ENCODE measurements at regions not wholly inside any gene's neighbourhood (a gene's known extent, or its start where the extent isn't known, plus 50 kb on each side); places are given as distances from the start of the nearest gene placed in this dataset.

DNA sequence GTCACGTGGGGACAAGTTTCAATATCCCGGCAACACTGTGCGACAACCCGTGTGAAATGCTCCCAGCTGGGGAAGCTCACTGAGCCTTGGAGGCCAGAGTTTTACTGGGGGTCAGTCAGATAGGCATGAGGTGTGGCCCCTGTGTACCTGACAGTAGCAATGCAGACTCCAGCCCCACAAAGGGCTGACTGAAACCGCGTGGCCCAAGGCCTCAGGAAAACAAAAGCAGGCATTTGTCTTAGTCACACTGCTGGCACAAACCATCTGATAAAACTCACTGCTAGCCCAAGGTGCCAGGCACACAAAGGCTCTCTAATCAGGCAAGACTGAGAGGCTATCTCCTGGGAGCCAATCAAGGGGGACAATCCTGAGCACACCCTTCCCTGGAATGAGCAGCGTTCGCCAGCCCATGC lies 786.6 kb upstream of the RAB6C start:
- no peaks in the 10 kb centered on the region for H3K9me2 ChIP-seq (replicated peaks; ENCODE audit: insufficient read depth, low read length)
- no peak overlapping the region for H2AFZ ChIP-seq (ENCODE audit: low read length)
- H4K20me1 ChIP-seq (ENCODE audit: insufficient read depth, low read length): no peaks in the 10 kb centered on the region
- TF ChIP-seq EZH2phosphoT487 (IDR thresholded peaks at IDR 0.05; ENCODE audit: low read length): no peak
- TF ChIP-seq EZH2 (optimal IDR thresholded peaks at IDR 0.05; ENCODE audit: low read depth, low read length): no peak
- TF ChIP-seq, protein P1, sequence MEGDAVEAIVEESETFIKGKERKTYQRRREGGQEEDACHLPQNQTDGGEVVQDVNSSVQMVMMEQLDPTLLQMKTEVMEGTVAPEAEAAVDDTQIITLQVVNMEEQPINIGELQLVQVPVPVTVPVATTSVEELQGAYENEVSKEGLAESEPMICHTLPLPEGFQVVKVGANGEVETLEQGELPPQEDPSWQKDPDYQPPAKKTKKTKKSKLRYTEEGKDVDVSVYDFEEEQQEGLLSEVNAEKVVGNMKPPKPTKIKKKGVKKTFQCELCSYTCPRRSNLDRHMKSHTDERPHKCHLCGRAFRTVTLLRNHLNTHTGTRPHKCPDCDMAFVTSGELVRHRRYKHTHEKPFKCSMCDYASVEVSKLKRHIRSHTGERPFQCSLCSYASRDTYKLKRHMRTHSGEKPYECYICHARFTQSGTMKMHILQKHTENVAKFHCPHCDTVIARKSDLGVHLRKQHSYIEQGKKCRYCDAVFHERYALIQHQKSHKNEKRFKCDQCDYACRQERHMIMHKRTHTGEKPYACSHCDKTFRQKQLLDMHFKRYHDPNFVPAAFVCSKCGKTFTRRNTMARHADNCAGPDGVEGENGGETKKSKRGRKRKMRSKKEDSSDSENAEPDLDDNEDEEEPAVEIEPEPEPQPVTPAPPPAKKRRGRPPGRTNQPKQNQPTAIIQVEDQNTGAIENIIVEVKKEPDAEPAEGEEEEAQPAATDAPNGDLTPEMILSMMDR (IDR thresholded peaks at IDR 0.05; ENCODE audit: low read length): no peak
- H3K9me3 ChIP-seq (replicated peaks; ENCODE audit: insufficient read depth, low read length): no peaks in the 10 kb centered on the region
- H3K27ac ChIP-seq (ENCODE audit: low read length): no peak overlapping the region
- H3K9ac ChIP-seq (ENCODE audit: low read length): no peak overlapping the region
- no peaks in the 10 kb centered on the region for H3K4me1 ChIP-seq (ENCODE audit: low read length)
- H3K4me3 ChIP-seq (ENCODE audit: low read length): no peak overlapping the region
- no peak overlapping the region for H3K4me2 ChIP-seq (ENCODE audit: low read depth, low read length)
- no peak for DNase-seq
- no peaks in the 10 kb centered on the region for H3F3A ChIP-seq (ENCODE audit: insufficient read depth, low read length)
- H3K36me3 ChIP-seq (replicated peaks; ENCODE audit: insufficient read depth, low read length): no peaks in the 10 kb centered on the region
- H3K27me3 ChIP-seq (replicated peaks; ENCODE audit: insufficient read depth, low read length): no peaks in the 10 kb centered on the region
- H3K79me2 ChIP-seq (ENCODE audit: low read length): no peaks in the 10 kb centered on the region

DNA sequence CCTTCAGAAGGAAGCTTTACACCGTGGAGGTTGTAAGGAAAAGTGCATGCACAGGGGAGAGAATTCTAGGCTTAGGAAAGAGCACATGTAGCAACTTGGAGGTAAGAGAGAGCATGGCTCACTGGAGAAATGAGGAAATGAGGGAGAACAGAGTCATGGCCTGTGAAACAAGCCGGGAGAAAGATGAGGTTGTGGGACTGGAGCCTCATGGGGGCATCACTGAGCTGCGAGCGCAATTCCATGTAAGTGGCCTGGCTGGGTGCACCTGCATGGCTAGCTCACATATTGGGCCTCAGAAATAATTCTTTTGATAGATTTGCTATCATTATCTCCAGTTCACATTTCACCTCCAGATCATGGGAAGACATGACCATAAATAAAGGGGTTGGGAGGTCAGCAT lies 785.5 kb upstream of the RAB6C start:
- no peaks in the 10 kb centered on the region for H3K9me3 ChIP-seq (replicated peaks; ENCODE audit: insufficient read depth, low read length)
- DNase-seq: no peak

DNA sequence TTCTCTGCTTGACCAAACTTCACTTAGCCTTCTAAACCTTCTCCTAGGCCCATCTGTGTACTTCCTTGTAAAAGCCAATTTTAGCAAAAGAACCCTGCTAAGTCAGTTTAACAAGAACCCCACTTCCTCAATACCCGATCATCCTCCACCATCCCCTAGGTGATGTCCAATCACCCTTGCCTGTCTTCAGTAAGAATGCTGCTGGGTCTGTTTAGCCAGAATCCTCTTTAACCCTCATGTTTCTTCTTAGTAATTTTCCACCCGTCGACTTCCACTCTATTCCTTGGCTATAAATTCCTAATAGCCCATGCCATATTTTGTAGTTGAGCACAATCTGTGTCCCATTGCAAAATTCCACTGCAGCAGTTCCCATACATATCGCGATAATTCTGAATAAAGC lies 780.0 kb upstream of the RAB6C start:
- Histone ChIP-seq H3K36me3 (replicated peaks; ENCODE audit: insufficient read depth, low read length) (no peaks in the 10 kb centered on the region), H3K4me1 (ENCODE audit: low read length) (no peaks in the 10 kb centered on the region), H3K79me2 (ENCODE audit: low read length) (no peaks in the 10 kb centered on the region), H3K9me3 (replicated peaks; ENCODE audit: insufficient read depth, low read length) (no peaks in the 10 kb centered on the region), H3K27ac (ENCODE audit: low read length) (no peak overlapping the region), H3K4me2 (ENCODE audit: low read depth, low read length) (no peak overlapping the region), H3K9me2 (replicated peaks; ENCODE audit: insufficient read depth, low read length) (no peaks in the 10 kb centered on the region), H3K9ac (ENCODE audit: low read length) (no peak overlapping the region), H3F3A (ENCODE audit: insufficient read depth, low read length) (no peaks in the 10 kb centered on the region), H4K20me1 (ENCODE audit: insufficient read depth, low read length) (no peaks in the 10 kb centered on the region), H3K4me3 (ENCODE audit: low read length) (no peak overlapping the region), H3K27me3 (replicated peaks; ENCODE audit: insufficient read depth, low read length) (no peaks in the 10 kb centered on the region), H2AFZ (ENCODE audit: low read length) (no peak overlapping the region)
- no peak for DNase-seq
- TF ChIP-seq, protein P1 (IDR thresholded peaks at IDR 0.05; ENCODE audit: low read length): no peak
- no peak for TF ChIP-seq EZH2phosphoT487 (IDR thresholded peaks at IDR 0.05; ENCODE audit: low read length)
- no peak for TF ChIP-seq EZH2 (optimal IDR thresholded peaks at IDR 0.05; ENCODE audit: low read depth, low read length)

More for the DNA sequence above, 785.5 kb upstream of the RAB6C start:
- no peaks in the 10 kb centered on the region for H3K4me1 ChIP-seq (ENCODE audit: low read length)
- H3K27ac ChIP-seq (ENCODE audit: low read length): no peak overlapping the region
- TF ChIP-seq EZH2 (optimal IDR thresholded peaks at IDR 0.05; ENCODE audit: low read depth, low read length) (no peak), EZH2phosphoT487 (IDR thresholded peaks at IDR 0.05; ENCODE audit: low read length) (no peak)
- TF ChIP-seq, protein P1 (IDR thresholded peaks at IDR 0.05; ENCODE audit: low read length): no peak
- no peaks in the 10 kb centered on the region for H3F3A ChIP-seq (ENCODE audit: insufficient read depth, low read length)
- H3K9me2 ChIP-seq (replicated peaks; ENCODE audit: insufficient read depth, low read length): no peaks in the 10 kb centered on the region
- no peaks in the 10 kb centered on the region for H4K20me1 ChIP-seq (ENCODE audit: insufficient read depth, low read length)
- no peaks in the 10 kb centered on the region for H3K79me2 ChIP-seq (ENCODE audit: low read length)
- no peak overlapping the region for H3K9ac ChIP-seq (ENCODE audit: low read length)
- no peaks in the 10 kb centered on the region for H3K27me3 ChIP-seq (replicated peaks; ENCODE audit: insufficient read depth, low read length)
- no peak overlapping the region for H3K4me2 ChIP-seq (ENCODE audit: low read depth, low read length)
- no peaks in the 10 kb centered on the region for H3K36me3 ChIP-seq (replicated peaks; ENCODE audit: insufficient read depth, low read length)
- H2AFZ ChIP-seq (ENCODE audit: low read length): no peak overlapping the region
- no peak overlapping the region for H3K4me3 ChIP-seq (ENCODE audit: low read length)
